Neural crest cell (in vitro differentiated cells): ENCODE measurements at regions not wholly inside any gene's neighbourhood (a gene's known extent, or its start where the extent isn't known, plus 50 kb on each side); places are given as distances from the start of the nearest gene placed in this dataset.

Experiments
- DNase-seq: peaks from one replicate; pipeline ENCODE4 v3.0.0; 2021; ENCODE audit warnings: low read depth, mixed read lengths, low spot score
- H3K27ac Mint-ChIP-seq: one replicate; pipeline ENCODE4 v1.8.0; 2021; ENCODE audit warnings: mild to moderate bottlenecking, mixed read lengths; ENCODE audit not compliant: unreplicated experiment
- H3K27me3 Mint-ChIP-seq: 2 replicates; pipeline ENCODE4 v1.8.0; 2021; ENCODE audit warnings: low read depth, mild to moderate bottlenecking, mixed read lengths
- H3K36me3 Mint-ChIP-seq: 2 replicates; pipeline ENCODE4 v1.8.0; 2021; ENCODE audit warnings: low read depth, mild to moderate bottlenecking, mixed read lengths
- H3K4me1 Mint-ChIP-seq: 2 replicates; pipeline ENCODE4 v1.8.0; 2021; ENCODE audit warnings: mixed read lengths
- H3K4me3 Mint-ChIP-seq: one replicate; pipeline ENCODE4 v1.8.0; 2021; ENCODE audit warnings: mild to moderate bottlenecking, mixed read lengths
- H3K9me3 Mint-ChIP-seq: 2 replicates; pipeline ENCODE4 v1.8.0; 2021; ENCODE audit warnings: mixed read lengths
- CTCF ChIP-seq: fragments of 200-600 bp; sonication (generic); conservative IDR thresholded peaks from 2 replicates; pipeline ENCODE4 v1.5.0; 2021; ENCODE audit warnings: antibody characterized with exemption, mild to moderate bottlenecking

DNA sequence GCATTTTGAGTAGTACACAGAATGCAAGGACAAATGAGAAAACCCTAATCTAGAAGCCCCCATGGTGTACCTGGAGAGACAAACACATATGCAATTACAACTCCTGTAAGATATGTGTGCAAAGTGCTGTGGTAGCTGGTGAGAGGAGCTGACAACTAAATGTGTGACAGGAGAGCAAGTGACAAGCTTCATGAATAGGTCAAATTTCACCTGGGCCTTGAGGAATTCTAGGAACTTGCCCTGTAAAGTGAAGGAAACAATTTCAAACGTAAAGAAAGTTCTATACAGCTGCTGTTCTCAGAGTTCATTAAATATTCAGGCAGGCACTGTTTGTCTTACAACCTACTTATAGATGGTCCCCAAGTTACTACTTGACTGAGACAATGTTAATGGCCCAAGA is 437.0 kb downstream of the TUSC7 start:
- no peak overlapping the region for H3K27ac Mint-ChIP-seq
- H3K4me3 Mint-ChIP-seq, result no peak overlapping the region
- H3K4me1 Mint-ChIP-seq, result peaks cover 13% of the 10 kb centered on the region
- no peak for TF ChIP-seq CTCF
- H3K9me3 Mint-ChIP-seq, result no peaks in the 10 kb centered on the region
- H3K36me3 Mint-ChIP-seq, result no peaks in the 10 kb centered on the region
- no peak for DNase-seq
- no peaks in the 10 kb centered on the region for H3K27me3 Mint-ChIP-seq

GRCh38 chr3:117149584-117149983 is 440.0 kb downstream of the TUSC7 start:
- no peak overlapping the region for H3K27ac Mint-ChIP-seq
- H3K4me3 Mint-ChIP-seq, result no peak overlapping the region
- H3K27me3 Mint-ChIP-seq, result no peaks in the 10 kb centered on the region

DNA sequence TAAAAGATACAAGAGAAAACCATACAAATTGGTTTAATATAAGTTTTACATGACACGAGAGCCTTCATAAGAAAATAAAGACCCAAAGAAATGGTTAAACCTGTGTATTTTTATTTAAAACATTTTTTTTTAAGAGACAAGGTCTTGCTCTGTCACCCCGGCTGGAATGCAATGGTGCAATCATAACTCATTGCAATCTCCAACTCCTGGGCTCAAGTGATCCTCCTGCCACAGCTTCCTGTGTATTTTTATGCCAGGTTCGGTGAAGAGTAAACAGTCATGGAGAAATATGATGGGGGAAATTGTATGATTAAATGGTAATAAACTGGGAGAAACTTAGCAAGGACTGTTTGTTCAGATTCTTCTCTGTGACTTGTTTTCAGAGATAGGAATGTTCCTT is 441.0 kb downstream of the TUSC7 start:
- Mint-ChIP-seq H3K4me3 (no peak overlapping the region), H3K27ac (no peak overlapping the region), H3K27me3 (no peaks in the 10 kb centered on the region), H3K36me3 (no peaks in the 10 kb centered on the region), H3K4me1 (peaks cover 7% of the 10 kb centered on the region), H3K9me3 (no peaks in the 10 kb centered on the region)
- TF ChIP-seq CTCF, result no peak
- DNase-seq, result no peak

More at GRCh38 chr3:117149584-117149983, 440.0 kb downstream of the TUSC7 start:
- Mint-ChIP-seq H3K9me3 (no peaks in the 10 kb centered on the region), H3K4me1 (peaks cover 7% of the 10 kb centered on the region), H3K36me3 (no peaks in the 10 kb centered on the region)
- no peak for DNase-seq
- TF ChIP-seq CTCF, result no peak

DNA sequence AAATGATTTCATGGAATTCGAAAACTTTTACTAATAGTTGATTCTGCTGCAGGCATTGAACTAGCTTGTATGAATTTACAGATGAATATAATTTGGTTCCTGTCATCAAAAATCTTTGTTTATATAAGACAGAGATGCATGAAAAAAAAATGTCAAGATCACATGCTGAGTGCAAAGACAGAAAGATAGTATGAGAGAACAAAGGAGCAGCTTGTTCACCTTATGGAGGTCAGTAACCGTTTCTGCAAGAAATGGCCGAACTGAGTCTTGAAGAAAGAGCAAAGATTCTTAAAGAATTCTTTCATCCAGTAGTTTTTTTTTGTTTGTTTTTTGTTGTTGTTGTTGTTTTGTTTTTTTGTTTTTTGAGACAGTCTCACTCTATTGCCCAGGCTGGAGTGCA is 450.6 kb downstream of the TUSC7 start:
- DNase-seq, result no peak
- TF ChIP-seq CTCF, result no peak
- Mint-ChIP-seq H3K4me1 (peaks cover 22% of the 10 kb centered on the region), H3K4me3 (no peak overlapping the region), H3K9me3 (no peaks in the 10 kb centered on the region), H3K27me3 (no peaks in the 10 kb centered on the region), H3K27ac (no peak overlapping the region), H3K36me3 (no peaks in the 10 kb centered on the region)

DNA sequence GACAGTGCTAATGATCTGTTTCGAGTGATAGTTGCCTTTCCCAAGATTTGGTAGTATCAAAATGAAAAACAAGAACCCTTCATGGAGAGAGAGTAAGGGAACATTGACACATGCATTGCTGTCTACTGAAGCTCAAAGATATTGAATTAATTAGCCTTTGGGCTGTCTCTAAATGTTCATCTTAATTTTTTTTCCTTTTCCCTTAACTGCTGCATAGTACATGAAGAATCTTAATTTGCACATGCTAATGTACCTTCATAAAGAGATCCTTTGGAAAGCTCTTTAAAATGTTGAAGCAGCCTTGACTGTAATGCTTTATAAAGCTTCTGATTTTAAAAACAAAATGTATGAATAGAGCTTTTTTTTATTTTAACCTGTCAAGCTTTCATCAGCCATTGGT is 452.2 kb downstream of the TUSC7 start:
- Mint-ChIP-seq H3K9me3 (no peaks in the 10 kb centered on the region), H3K27ac (no peak overlapping the region), H3K4me1 (peaks cover 36% of the 10 kb centered on the region), H3K4me3 (no peak overlapping the region), H3K36me3 (no peaks in the 10 kb centered on the region), H3K27me3 (no peaks in the 10 kb centered on the region)
- no peak for DNase-seq
- no peak for TF ChIP-seq CTCF

- Mint-ChIP-seq H3K36me3 (no peaks in the 10 kb centered on the region), H3K27me3 (no peaks in the 10 kb centered on the region), H3K9me3 (no peaks in the 10 kb centered on the region), H3K27ac (peak overlapping the region; percentile 80), H3K4me3 (no peak overlapping the region), H3K4me1 (peaks cover 33% of the 10 kb centered on the region)
- TF ChIP-seq CTCF, result no peak
- no peak for DNase-seq
These were observed 455.6 kb downstream of the TUSC7 start for GRCh38 chr3:117165176-117165575.
